ENCODE measurements at regions not wholly inside any gene's neighbourhood (a gene's known extent, or its start where the extent isn't known, plus 50 kb on each side); places are given as distances from the start of the nearest gene placed in this dataset.
A peak's percentile ranks its signal among the peaks of the same experiment; 100 is the strongest.

GRCh38 chr4:4776335-4776734 lies 83.1 kb upstream of the MSX1 start:
- DNase-seq (ENCODE audit: extremely low spot score, insufficient read length, low read depth) (no peak), FAIRE-seq (no peak)

GRCh38 chr4:4775493-4776004 lies 83.9 kb upstream of the MSX1 start:
- no peak for DNase-seq (ENCODE audit: extremely low spot score, insufficient read length, low read depth)
- FAIRE-seq: no peak

GRCh38 chr4:4772534-4772933 lies 86.9 kb upstream of the MSX1 start:
- no peak for FAIRE-seq
- DNase-seq (ENCODE audit: extremely low spot score, insufficient read length, low read depth): no peak

GRCh38 chr4:4771160-4771559 lies 88.3 kb upstream of the MSX1 start:
- DNase-seq (ENCODE audit: extremely low spot score, insufficient read length, low read depth) (no peak), FAIRE-seq (no peak)

DNA sequence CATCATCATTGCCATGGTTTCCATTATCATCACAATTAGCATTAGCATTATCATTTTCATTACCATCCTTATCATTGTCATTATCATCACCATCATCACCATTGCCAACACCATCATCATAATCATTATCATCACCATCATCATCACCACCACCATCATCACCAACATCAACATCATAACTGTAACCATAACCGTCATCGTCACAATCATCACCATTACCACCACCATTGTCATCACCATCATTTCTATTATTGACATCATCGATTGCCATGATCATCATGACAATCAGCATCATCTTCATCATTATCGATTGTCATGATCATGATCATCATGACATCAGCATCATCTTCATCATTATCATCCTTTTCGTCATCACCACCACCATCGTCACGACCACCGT lies 88.9 kb upstream of the MSX1 start:
- FAIRE-seq: no peak

DNA sequence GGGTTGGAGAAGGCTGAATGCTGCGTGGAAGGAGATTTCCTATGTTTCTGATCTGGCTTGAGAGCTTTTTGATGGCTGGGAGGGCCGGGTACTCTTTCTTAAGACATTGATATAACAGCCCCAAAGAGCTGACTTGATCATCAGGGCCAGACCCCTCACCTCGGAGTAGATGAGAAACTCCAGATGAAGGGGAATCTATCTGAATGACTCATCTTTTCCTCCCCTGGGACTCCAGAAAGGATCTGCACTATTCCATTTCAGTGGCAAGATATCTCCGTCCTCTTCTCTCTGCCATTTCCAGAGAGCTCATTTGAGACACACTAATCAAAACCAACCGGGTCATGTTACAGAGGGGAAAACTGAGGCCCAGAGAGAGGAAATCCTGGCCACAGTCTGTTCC lies 92.9 kb upstream of the MSX1 start:
- DNase-seq (ENCODE audit: extremely low spot score, insufficient read length, low read depth): no peak
- FAIRE-seq: no peak

More for the DNA sequence above, 88.9 kb upstream of the MSX1 start:
- DNase-seq (ENCODE audit: extremely low spot score, insufficient read length, low read depth): no peak

DNA sequence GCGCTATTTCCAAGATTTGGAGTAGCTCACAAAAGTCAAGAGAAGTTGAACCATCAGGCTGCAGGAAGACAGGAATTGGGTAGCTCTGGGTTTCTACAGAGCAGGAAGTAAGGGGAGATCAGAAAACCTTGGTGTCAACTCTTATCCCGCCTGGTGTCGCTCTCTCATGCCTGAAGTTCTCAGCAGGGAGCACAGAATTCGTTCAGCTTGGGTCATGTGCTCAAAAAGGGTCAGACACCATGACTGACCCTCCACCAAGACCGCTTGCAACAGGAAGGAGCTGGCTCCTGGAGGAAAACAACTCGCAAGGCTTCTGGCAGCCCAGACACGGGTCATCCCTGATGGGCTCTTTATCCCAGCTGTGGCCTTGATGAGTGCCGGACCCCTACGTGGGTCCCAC lies 93.7 kb upstream of the MSX1 start:
- DNase-seq (ENCODE audit: extremely low spot score, insufficient read length, low read depth) (no peak), FAIRE-seq (no peak)

DNA sequence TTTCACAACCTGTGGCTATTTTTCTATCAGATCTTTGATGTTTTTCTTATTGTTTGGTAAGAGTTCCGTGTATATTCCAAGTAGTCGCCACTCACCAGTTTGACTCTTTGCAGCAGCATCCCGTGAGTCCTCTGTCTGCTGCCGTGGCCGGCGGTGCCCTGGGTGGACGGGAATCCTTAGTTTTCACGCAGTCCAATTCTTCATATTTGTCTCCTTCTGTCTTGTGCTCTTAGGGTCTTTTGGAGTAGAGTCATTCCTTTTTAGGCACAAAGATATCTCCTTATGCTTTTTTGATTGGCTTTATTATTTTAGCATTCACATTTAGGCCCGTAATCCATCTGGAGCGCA lies 94.9 kb upstream of the MSX1 start:
- DNase-seq (ENCODE audit: extremely low spot score, insufficient read length, low read depth) (no peak), FAIRE-seq (no peak)

- FAIRE-seq: no peak
Measured at GRCh38 chr4:4763822-4764557, 95.5 kb upstream of the MSX1 start.

GRCh38 chr4:4762909-4763821 lies 96.3 kb upstream of the MSX1 start:
- FAIRE-seq (peak; percentile 94), DNase-seq (ENCODE audit: extremely low spot score, insufficient read length, low read depth) (peak; percentile 48)

More at GRCh38 chr4:4763822-4764557, 95.5 kb upstream of the MSX1 start:
- DNase-seq (ENCODE audit: extremely low spot score, insufficient read length, low read depth): no peak

DNA sequence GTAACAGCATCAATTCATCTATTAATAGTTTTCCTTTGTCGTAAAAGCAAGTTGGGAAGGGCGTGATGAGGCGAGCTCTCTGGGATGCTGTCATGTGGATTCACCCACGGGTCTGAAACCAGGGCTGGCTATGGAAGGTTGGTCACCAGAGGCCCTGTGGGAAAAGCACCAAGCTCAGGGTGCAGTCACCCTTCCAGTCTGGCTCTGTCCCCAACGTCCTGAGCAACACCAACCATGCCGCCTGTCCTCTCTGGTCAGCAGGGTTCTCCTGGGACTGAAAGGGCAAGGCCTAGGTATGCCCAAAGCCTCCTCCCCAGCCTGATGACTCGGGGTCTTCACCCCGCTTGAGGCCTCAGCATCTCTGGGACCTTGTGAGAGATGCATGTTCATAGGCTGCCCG lies 97.2 kb upstream of the MSX1 start:
- DNase-seq (ENCODE audit: extremely low spot score, insufficient read length, low read depth) (no peak), FAIRE-seq (no peak)

- DNase-seq (ENCODE audit: extremely low spot score, insufficient read length, low read depth) (no peak), FAIRE-seq (no peak)
Measured at GRCh38 chr4:4761128-4761982, 98.1 kb upstream of the MSX1 start.

DNA sequence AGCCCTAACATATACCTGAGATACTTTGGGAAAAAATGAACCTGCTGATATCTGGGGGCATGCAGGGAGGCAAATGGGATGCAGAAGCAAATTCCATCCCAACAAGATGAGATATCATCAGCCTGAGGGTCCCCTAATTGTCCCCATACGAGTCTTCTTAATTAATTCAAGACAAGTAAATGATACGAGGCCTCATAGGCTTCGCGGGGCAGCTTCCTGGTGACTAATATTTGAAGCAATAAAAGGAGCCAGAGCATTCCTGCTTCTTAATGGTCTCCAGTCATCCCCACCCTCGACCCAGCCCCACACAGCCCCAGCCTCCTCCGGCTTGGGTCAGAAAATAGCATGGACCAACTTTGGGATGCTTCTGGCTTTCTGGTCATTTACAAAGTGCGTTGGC lies 99.6 kb upstream of the MSX1 start:
- no peak for DNase-seq (ENCODE audit: extremely low spot score, insufficient read length, low read depth)
- FAIRE-seq: no peak

- DNase-seq (ENCODE audit: extremely low spot score, insufficient read length, low read depth): no peak
- no peak for FAIRE-seq
Measured at GRCh38 chr4:4759232-4759631, 100.2 kb upstream of the MSX1 start.

DNA sequence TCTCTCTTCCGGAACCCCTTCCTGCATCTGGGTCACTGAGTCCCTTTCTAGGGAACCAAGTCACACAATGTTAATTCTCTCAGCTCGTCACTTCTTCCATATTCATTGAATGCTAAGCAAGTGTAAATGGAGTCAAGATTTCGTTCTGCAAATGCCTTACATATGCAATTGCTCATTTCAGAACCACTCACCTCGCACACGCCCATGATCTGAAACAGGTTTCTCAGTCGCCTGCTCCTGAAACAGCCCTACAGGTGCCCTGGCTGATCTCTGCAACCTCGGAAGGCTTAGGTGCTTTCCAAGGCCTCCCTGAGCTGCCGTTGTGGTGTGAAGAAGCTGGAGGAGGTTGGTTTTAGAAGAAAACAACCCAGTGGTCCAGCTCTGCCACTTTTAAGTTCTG lies 100.8 kb upstream of the MSX1 start:
- DNase-seq (ENCODE audit: extremely low spot score, insufficient read length, low read depth) (peak; percentile 17), FAIRE-seq (peak; percentile 76)

DNA sequence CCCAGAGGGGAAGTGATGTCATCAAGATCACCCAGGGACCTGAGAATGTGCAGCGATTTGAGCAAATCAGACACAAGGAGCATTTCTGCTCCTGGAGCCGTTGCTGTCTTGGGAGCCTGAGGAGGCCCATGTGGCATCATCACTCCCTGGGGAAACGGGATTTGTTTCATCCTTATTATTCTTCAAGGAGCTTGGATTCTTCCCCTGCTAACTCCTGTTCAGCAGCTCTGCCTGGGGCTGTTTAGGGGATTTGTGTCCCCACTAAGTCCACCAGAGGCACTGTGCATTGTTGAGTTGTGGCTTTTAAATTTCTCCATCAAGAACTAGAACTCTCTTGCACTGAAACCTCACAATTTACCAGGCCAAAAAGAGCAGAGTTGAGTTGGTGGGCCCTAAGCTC lies 104.2 kb upstream of the MSX1 start:
- no peak for FAIRE-seq
- no peak for DNase-seq (ENCODE audit: extremely low spot score, insufficient read length, low read depth)

- FAIRE-seq (no peak), DNase-seq (ENCODE audit: extremely low spot score, insufficient read length, low read depth) (no peak)
Measured at GRCh38 chr4:4754641-4755040, 104.8 kb upstream of the MSX1 start.

- DNase-seq (ENCODE audit: extremely low spot score, insufficient read length, low read depth) (no peak), FAIRE-seq (no peak)
Measured at GRCh38 chr4:4753643-4754042, 105.8 kb upstream of the MSX1 start.

DNA sequence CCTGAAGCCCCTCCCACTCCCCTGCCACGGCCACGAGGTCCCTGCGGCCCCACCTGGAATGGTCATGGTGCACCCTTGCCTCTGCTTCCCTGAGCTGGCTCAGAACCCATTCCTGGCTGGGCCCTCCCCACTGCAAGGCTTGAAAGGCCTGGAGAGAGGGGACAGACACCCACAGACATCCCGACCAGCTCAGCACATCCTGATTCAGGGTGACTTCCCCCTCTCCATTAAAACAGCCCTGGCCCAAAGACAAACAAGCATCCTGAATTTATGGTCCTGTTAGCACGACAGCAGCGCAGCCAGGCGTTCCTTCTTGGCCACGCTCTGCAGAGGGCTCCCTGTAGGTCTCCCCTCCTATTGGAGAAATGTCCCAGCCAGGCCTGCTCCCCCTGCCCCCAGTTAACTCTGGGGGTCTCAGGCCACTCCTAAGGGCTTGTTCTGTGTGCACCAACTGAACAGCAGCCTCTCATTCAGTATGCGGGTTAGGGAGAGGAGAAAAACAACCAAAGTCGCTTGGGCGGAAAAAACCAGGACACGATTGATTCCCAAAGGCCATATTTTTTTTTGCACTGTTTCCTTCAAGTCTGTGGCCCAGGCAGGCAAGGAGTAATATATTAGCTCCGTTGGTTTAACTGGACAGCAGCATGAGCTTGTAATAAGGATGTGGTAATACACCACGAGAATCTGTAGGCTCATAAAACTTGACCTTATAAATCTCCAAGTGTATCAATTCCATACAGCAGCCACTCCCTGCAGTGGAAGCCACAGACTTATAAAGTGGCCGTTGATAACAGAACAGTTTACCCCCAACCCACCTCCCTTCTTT lies 106.7 kb upstream of the MSX1 start:
- FAIRE-seq (no peak), DNase-seq (ENCODE audit: extremely low spot score, insufficient read length, low read depth) (no peak)

DNA sequence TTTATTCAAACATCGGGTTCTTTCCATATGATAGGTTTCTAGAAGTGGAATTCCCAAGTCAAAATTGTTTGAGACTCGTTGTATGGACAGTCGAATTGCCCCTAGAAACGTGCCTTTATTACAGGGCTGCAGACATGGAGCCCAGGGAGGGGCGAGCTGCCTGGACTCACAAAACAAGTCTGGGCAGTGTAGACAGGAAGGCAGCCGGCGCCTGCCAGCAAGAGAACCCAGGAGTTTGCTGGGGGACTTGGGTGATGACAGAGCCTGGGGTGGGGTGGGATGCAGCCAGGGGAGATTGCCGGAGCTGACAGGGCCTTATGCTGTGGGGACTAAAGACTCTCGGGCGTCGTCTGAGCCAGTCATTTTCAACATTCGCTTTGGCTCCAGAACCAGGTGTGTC lies 107.4 kb upstream of the MSX1 start:
- FAIRE-seq (no peak), DNase-seq (ENCODE audit: extremely low spot score, insufficient read length, low read depth) (no peak)

Measured in GM18507 (cell line).